HEK293T (cell line): ENCODE measurements at regions not wholly inside any gene's neighbourhood (a gene's known extent, or its start where the extent isn't known, plus 50 kb on each side); places are given as distances from the start of the nearest gene placed in this dataset.

ENCODE experiments used
- CTCF ChIA-PET: fragments of 350-600 bp; formaldehyde crosslinking; extraction: SDS; loops from one replicate; lab custom pipeline; 2021; ENCODE audit warnings: antibody characterized with exemption, inconsistent platforms; lab: Yijun Ruan, JAX
- POLR2A ChIA-PET: fragments of 350-600 bp; formaldehyde crosslinking; extraction: SDS; loops from one replicate; lab custom pipeline; 2020; ENCODE audit warnings: antibody characterized with exemption, inconsistent platforms; lab: Yijun Ruan, JAX
- DNase-seq: peaks from one replicate; pipeline ENCODE4 v3.0.0; 2012; ENCODE audit warnings: mixed read lengths; ENCODE audit errors: extremely low spot score
- ARNT ChIP-seq: fragments of 450-650 bp; IDR thresholded peaks from 2 replicates; pipeline ENCODE4 v1.6.1; 2017; ENCODE audit warnings: mild to moderate bottlenecking
- BHLHE40 ChIP-seq: fragments of 450-650 bp; IDR thresholded peaks from 2 replicates; pipeline ENCODE4 v1.6.1; 2016; ENCODE audit warnings: mild to moderate bottlenecking, moderate library complexity, borderline replicate concordance
- CTBP1 ChIP-seq: fragments of 450-650 bp; IDR thresholded peaks from 2 replicates; pipeline ENCODE4 v1.6.1; 2016; ENCODE audit warnings: borderline replicate concordance
- ELF4 ChIP-seq: fragments of 450-650 bp; IDR thresholded peaks from 2 replicates; pipeline ENCODE4 v1.6.1; 2017; ENCODE audit warnings: antibody characterized with exemption
- FOXA1 ChIP-seq: fragments of 450-650 bp; IDR thresholded peaks from 2 replicates; pipeline ENCODE4 v1.6.1; 2016; ENCODE audit warnings: mild to moderate bottlenecking
- FOXK2 ChIP-seq: fragments of 450-650 bp; IDR thresholded peaks from 2 replicates; pipeline ENCODE4 v1.6.1; 2016; ENCODE audit warnings: mild to moderate bottlenecking
- FOXM1 ChIP-seq: fragments of 450-650 bp; IDR thresholded peaks from 2 replicates; pipeline ENCODE4 v1.6.1; 2017; ENCODE audit warnings: mild to moderate bottlenecking, borderline replicate concordance
- HDGF ChIP-seq: fragments of 450-650 bp; IDR thresholded peaks from 2 replicates; pipeline ENCODE4 v1.6.1; 2017; ENCODE audit warnings: antibody characterized with exemption, borderline replicate concordance
- L3MBTL2 ChIP-seq: fragments of 450-650 bp; conservative IDR thresholded peaks from 2 replicates; pipeline ENCODE4 v1.6.1; 2016; ENCODE audit warnings: mild to moderate bottlenecking
- LEF1 ChIP-seq: fragments of 450-650 bp; IDR thresholded peaks from 2 replicates; pipeline ENCODE4 v1.6.1; 2017; ENCODE audit warnings: mild to moderate bottlenecking, borderline replicate concordance
- NFRKB ChIP-seq: fragments of 450-650 bp; IDR thresholded peaks from 2 replicates; pipeline ENCODE4 v1.6.1; 2016; ENCODE audit warnings: mild to moderate bottlenecking, moderate library complexity
- PKNOX1 ChIP-seq: fragments of 450-650 bp; IDR thresholded peaks from 2 replicates; pipeline ENCODE4 v1.6.1; 2016
- SP1 ChIP-seq: fragments of 450-650 bp; IDR thresholded peaks from 2 replicates; pipeline ENCODE4 v1.6.1; 2017
- SUZ12 ChIP-seq: fragments of 450-650 bp; IDR thresholded peaks from 2 replicates; pipeline ENCODE4 v1.6.1; 2016; ENCODE audit warnings: mild to moderate bottlenecking
- TARDBP ChIP-seq: fragments of 450-650 bp; IDR thresholded peaks from 2 replicates; pipeline ENCODE4 v1.6.1; 2016
- ZNF384 ChIP-seq: fragments of 450-650 bp; IDR thresholded peaks from 2 replicates; pipeline ENCODE4 v1.6.1; 2016

- POLR2A ChIA-PET, result no interaction called here
These were observed 315.9 kb upstream of the UBE2E3 start for GRCh38 chr2:180664507-180664906.

GRCh38 chr2:180662941-180663471, 317.4 kb upstream of the UBE2E3 start:
- TF ChIP-seq SP1, result no peak
- no peak for TF ChIP-seq ARNT
- no peak for TF ChIP-seq FOXK2
- TF ChIP-seq LEF1, result no peak
- TF ChIP-seq NFRKB, result no peak
- TF ChIP-seq SUZ12, result no peak
- TF ChIP-seq HDGF, result no peak
- no peak for TF ChIP-seq PKNOX1
- TF ChIP-seq FOXM1, result no peak
- TF ChIP-seq CTBP1, result no peak
- no peak for TF ChIP-seq BHLHE40
- TF ChIP-seq ZNF384, result no peak
- DNase-seq, result no peak
- POLR2A ChIA-PET, result no interaction called here
- CTCF ChIA-PET, result no interaction called here

More at GRCh38 chr2:180664507-180664906, 315.9 kb upstream of the UBE2E3 start:
- CTCF ChIA-PET, result no interaction called here
- TF ChIP-seq ELF4 (no peak), SUZ12 (no peak)
- no peak for DNase-seq

- CTCF ChIA-PET, result no interaction called here
- POLR2A ChIA-PET, result no interaction called here
- no peak for DNase-seq
- no peak for TF ChIP-seq PKNOX1
- TF ChIP-seq HDGF, result no peak
- no peak for TF ChIP-seq FOXK2
- TF ChIP-seq CTBP1, result no peak
- no peak for TF ChIP-seq SUZ12
- no peak for TF ChIP-seq NFRKB
- no peak for TF ChIP-seq L3MBTL2
- TF ChIP-seq LEF1, result no peak
- TF ChIP-seq TARDBP, result no peak
- no peak for TF ChIP-seq SP1
- TF ChIP-seq FOXM1, result no peak
- no peak for TF ChIP-seq ZNF384
- TF ChIP-seq FOXA1, result no peak
- TF ChIP-seq ELF4, result no peak
- TF ChIP-seq BHLHE40, result no peak
- TF ChIP-seq ARNT, result no peak
These were observed 317.9 kb upstream of the UBE2E3 start for GRCh38 chr2:180662521-180662920.

- ChIA-PET POLR2A (no interaction called here), CTCF (no interaction called here)
- DNase-seq, result no peak
- no peak for TF ChIP-seq ELF4
- no peak for TF ChIP-seq TARDBP
- TF ChIP-seq SUZ12, result no peak
- TF ChIP-seq HDGF, result no peak
- TF ChIP-seq FOXA1, result no peak
- no peak for TF ChIP-seq BHLHE40
- TF ChIP-seq LEF1, result no peak
- TF ChIP-seq ARNT, result no peak
- no peak for TF ChIP-seq NFRKB
- TF ChIP-seq ZNF384, result no peak
- TF ChIP-seq CTBP1, result no peak
- TF ChIP-seq FOXK2, result no peak
- no peak for TF ChIP-seq SP1
- TF ChIP-seq FOXM1, result no peak
- TF ChIP-seq L3MBTL2, result no peak
- TF ChIP-seq PKNOX1, result no peak
These were observed 318.7 kb upstream of the UBE2E3 start for GRCh38 chr2:180661686-180662030.

DNA sequence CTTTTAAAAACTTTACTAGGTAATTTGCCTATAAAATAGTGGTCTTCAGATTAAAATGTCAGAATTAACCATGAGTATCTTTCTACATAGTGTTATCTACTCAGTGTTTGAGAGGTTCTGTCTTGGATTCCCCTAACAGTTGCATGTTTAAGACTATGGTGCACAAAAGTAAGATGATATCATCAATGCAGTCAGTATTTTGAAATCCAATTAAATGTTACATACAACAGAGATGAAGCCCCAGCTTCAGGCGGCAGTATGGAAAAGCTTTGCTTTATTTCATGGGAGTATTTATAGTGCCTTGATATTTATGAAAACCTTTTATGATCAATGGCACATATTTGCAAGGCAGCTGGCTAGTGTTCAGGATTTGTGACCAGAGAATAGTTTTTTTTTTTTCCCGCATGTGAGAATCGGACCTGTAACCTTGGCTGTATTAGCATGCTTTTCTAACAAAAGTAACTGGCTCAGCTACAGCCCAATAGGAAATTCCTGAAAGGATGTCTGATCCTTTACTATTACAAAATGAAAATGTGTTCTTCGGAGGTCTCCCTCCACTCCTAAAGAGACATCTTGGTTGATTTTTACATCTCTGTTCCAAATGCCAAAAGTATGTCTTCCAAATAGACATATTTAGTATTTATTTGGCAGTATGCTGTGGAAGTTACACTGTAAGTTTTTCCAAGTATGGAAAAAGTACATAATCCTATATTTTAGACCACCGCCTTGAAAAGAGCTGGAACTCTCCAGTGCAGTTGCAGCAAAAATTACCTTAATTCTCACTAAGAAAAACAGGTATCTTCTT, 319.3 kb upstream of the UBE2E3 start:
- TF ChIP-seq TARDBP (no peak), PKNOX1 (no peak), FOXK2 (no peak), HDGF (no peak), FOXM1 (no peak), ELF4 (no peak), SUZ12 (no peak), LEF1 (no peak), BHLHE40 (no peak), ZNF384 (no peak), FOXA1 (no peak), ARNT (no peak), CTBP1 (no peak), NFRKB (no peak), SP1 (no peak), L3MBTL2 (no peak)
- no peak for DNase-seq
- ChIA-PET CTCF (no interaction called here), POLR2A (interaction anchor here (0.6 kb wide), 1 partner anchor 123 kb away, joined by 5 read pairs; no protein-coding TSS in a partner anchor)
